ENCODE measurements at regions not wholly inside any gene's neighbourhood (a gene's known extent, or its start where the extent isn't known, plus 50 kb on each side); places are given as distances from the start of the nearest gene placed in this dataset.

DNA sequence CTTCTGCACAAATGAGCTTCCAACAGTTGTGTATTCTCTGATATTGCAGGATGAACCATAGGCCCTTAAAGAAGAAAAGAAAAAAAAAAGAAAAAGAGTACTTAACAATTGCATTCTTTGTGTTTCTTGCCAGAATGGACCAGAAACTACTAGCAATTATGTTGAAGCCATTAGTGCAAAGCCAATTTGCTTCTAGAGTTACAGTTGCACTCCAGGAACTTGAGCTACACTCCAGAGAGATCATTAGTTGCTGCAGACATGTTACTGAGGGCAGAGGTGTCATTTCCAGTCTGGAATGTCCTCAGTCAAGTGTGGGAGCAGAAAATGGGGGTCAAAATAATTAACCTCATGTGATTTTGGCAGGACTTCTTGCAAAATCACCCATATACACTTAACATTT lies 85.6 kb upstream of the CCL2 start:
- no peak for TF ChIP-seq CTCF (IDR thresholded peaks at IDR 0.05; ENCODE audit: low read depth, low read length)
- in situ Hi-C loops (cut with HindIII; ENCODE audit: low sequenced_read_pairs), result no loop called here
- H3K4me3 ChIP-seq (ENCODE audit: low read depth, low read length), result no peak overlapping the region
- no peak for DNase-seq (ENCODE audit: low read depth, low spot score)

- TF ChIP-seq CTCF (IDR thresholded peaks at IDR 0.05; ENCODE audit: low read depth, low read length), result peak; percentile 90
- in situ Hi-C loops (cut with HindIII; ENCODE audit: low sequenced_read_pairs), result no loop called here
- DNase-seq (ENCODE audit: low read depth, low spot score), result peak; percentile 37
- no peak overlapping the region for H3K4me3 ChIP-seq (ENCODE audit: low read depth, low read length)
Measured at GRCh38 chr17:34171245-34171818, 83.8 kb upstream of the CCL2 start.

DNA sequence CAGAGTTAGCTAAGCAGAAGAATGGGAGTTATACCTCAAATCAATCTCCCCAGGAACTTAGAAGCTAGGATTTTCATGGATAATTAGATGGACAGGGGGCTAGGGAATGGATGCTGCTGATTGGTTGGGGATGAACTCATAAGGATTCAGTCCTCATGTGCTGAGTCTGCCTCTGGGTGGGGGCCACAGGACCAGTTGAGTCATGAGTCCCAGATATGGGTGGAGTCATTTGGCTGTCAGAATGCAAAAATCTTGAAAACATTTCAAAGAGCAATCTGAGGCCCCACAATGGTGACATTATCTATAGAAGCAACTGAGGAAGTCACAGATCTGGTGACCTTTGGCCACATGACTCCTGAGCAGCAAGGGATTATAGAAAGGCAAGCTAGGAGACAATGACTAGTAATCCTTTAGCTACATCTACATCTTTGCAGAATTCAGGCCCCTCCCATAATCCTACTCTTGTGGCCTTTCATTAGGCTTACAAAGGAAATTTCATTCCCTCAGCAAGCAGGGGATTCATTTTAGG lies 82.6 kb upstream of the CCL2 start:
- no peak for DNase-seq (ENCODE audit: low read depth, low spot score)
- in situ Hi-C loops (cut with HindIII; ENCODE audit: low sequenced_read_pairs), result no loop called here
- TF ChIP-seq CTCF (IDR thresholded peaks at IDR 0.05; ENCODE audit: low read depth, low read length), result no peak
- no peak overlapping the region for H3K4me3 ChIP-seq (ENCODE audit: low read depth, low read length)

DNA sequence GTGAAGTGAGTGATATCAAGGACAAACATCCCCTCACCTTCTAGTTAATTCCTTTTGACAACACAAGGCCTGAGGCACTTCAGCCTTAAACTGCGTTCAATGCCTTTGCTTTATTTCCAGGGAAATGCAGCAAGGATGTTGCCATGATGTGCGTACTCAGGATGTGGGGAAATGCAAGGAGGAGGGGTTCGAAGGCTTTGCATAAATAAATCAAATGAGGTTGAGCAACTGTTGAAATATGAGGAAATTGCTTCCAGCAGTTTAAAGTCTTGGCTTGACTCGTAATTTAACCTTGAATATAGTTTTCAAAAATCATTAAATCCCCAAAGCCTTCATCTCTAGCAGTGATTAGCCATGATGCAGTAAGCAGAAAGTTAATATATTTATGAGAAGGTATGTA lies 81.8 kb upstream of the CCL2 start:
- no peak for DNase-seq (ENCODE audit: low read depth, low spot score)

DNA sequence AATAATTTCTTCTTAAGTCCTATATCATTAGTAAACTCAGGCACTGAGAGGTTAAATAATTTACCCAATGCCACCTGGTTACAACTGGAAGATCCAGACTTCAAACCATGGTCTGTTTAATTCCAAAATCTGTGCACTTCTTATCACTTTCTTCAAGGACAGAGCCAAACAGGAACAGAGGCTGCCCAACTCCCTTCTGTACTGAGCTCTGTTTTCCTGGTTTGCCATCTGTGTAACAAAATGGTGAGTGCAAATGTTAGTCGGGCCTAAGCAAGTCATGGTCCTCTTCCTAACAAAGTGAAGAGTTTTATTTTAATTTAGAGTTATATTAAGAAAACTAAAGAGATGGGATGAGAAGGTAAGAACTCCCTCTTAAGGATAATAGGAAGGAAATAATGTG lies 80.6 kb upstream of the CCL2 start:
- DNase-seq (ENCODE audit: low read depth, low spot score), result no peak
- in situ Hi-C loops (cut with HindIII; ENCODE audit: low sequenced_read_pairs), result no loop called here
- TF ChIP-seq CTCF (IDR thresholded peaks at IDR 0.05; ENCODE audit: low read depth, low read length), result no peak
- no peak overlapping the region for H3K4me3 ChIP-seq (ENCODE audit: low read depth, low read length)

More for the DNA sequence above, 81.8 kb upstream of the CCL2 start:
- no peak for TF ChIP-seq CTCF (IDR thresholded peaks at IDR 0.05; ENCODE audit: low read depth, low read length)
- in situ Hi-C loops (cut with HindIII; ENCODE audit: low sequenced_read_pairs), result no loop called here
- no peak overlapping the region for H3K4me3 ChIP-seq (ENCODE audit: low read depth, low read length)

DNA sequence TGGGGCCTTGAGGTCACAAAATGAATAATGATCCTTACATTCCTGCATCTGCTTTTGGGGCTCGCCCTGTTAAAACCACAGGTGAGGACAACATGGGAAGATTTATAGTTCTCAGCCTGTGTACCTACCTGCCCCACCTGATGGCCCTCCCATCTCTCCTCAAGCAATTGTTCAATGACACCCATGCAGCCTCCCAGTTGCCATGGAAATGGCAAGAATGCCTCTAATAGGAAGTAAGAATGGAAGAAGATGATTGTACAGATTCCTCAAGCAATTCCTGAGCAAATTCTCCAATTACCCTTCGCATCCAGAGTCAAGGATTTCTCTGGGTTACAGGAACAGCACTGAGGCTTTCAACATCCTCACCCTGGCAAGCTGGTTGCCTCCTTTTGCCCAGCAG lies 78.6 kb upstream of the CCL2 start:
- no peak overlapping the region for H3K4me3 ChIP-seq (ENCODE audit: low read depth, low read length)
- DNase-seq (ENCODE audit: low read depth, low spot score), result no peak
- in situ Hi-C loops (cut with HindIII; ENCODE audit: low sequenced_read_pairs), result loop anchor here (25.0 kb wide), 1 partner anchor 186 kb away; the partner anchor contains the start of genes CCL1 and CCL13
- no peak for TF ChIP-seq CTCF (IDR thresholded peaks at IDR 0.05; ENCODE audit: low read depth, low read length)
